ENCODE measurements at regions not wholly inside any gene's neighbourhood (a gene's known extent, or its start where the extent isn't known, plus 50 kb on each side); places are given as distances from the start of the nearest gene placed in this dataset.
"Not testable (repeated sequence)": the region's sequence is repeated elsewhere in the genome, so short reads cannot be mapped to it uniquely, and the experiment has no call there.

GRCh38 chr17:22095414-22095813 lies 403.1 kb downstream of the KCNJ18 start:
- not testable (repeated sequence) for TF ChIP-seq CTCF (IDR thresholded peaks at IDR 0.05); ZFX (IDR thresholded peaks at IDR 0.05; ENCODE audit: borderline replicate concordance)
